RWPE2 (cell line): ENCODE measurements at regions not wholly inside any gene's neighbourhood (a gene's known extent, or its start where the extent isn't known, plus 50 kb on each side); places are given as distances from the start of the nearest gene placed in this dataset.

ENCODE experiments used
- ATAC-seq: fragments of 200-7000 bp; cut with Tn5 transposase; 3 replicates; pipeline ENCODE4 v1.9.1; 2021; ENCODE audit warnings: low read depth
- DNase-seq: peaks from one replicate; pipeline ENCODE4 v3.0.0-alpha.2; 2020; ENCODE audit warnings: low spot score
- H3K27ac ChIP-seq: fragments of 450-650 bp; 2 replicates; pipeline ENCODE4 v1.5.1; 2017; ENCODE audit warnings: mild to moderate bottlenecking; ENCODE audit not compliant: poor library complexity, severe bottlenecking
- H3K27me3 ChIP-seq: fragments of 250-450 bp; sonication (Bioruptor Pico); 2 replicates; pipeline ENCODE4 v1.5.1; 2021; ENCODE audit warnings: mild to moderate bottlenecking, moderate library complexity; ENCODE audit not compliant: insufficient read depth, poor library complexity, severe bottlenecking
- H3K36me3 ChIP-seq: fragments of 250-450 bp; sonication (Bioruptor Pico); 2 replicates; pipeline ENCODE4 v1.5.1; 2020; ENCODE audit warnings: low read depth, mild to moderate bottlenecking, moderate library complexity
- H3K4me1 ChIP-seq: fragments of 250-450 bp; sonication (Bioruptor Pico); 2 replicates; pipeline ENCODE4 v1.5.1; 2021; ENCODE audit warnings: mild to moderate bottlenecking, moderate library complexity; ENCODE audit not compliant: insufficient read depth, poor library complexity, severe bottlenecking
- H3K4me3 ChIP-seq: fragments of 250-450 bp; sonication (Bioruptor Pico); 2 replicates; pipeline ENCODE4 v1.5.1; 2021; ENCODE audit warnings: mild to moderate bottlenecking, moderate library complexity; ENCODE audit not compliant: severe bottlenecking
- H3K9me3 ChIP-seq: fragments of 250-450 bp; sonication (Bioruptor Pico); 2 replicates; pipeline ENCODE4 v1.5.1; 2021; ENCODE audit warnings: mild to moderate bottlenecking, moderate library complexity; ENCODE audit not compliant: severe bottlenecking
- TF ChIP-seq, protein P1 (sequence below): fragments of 450-650 bp; IDR thresholded peaks from one replicate; pipeline ENCODE4 v1.5.1; 2017; ENCODE audit warnings: mild to moderate bottlenecking, moderate library complexity; ENCODE audit not compliant: poor library complexity, severe bottlenecking

DNA sequence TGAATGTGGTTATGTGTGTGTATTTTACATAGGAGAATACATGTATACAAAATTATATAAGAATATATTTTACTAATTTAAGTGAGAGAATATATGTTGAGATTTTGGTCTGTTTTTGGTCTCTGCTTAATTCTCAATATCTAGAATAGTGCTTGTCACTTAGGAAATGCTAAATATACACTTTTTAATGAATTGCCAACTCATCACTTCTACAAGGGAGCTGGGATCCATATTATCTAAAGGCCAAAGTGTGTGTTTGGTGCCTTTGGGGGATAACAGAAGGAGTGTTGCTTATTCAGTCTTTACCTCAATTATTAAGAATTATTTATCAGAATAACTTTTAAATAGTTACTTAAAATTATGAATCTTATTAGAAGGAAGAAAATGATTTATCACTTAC lies 1304.8 kb downstream of the HACE1 start:
- TF ChIP-seq, protein P1, sequence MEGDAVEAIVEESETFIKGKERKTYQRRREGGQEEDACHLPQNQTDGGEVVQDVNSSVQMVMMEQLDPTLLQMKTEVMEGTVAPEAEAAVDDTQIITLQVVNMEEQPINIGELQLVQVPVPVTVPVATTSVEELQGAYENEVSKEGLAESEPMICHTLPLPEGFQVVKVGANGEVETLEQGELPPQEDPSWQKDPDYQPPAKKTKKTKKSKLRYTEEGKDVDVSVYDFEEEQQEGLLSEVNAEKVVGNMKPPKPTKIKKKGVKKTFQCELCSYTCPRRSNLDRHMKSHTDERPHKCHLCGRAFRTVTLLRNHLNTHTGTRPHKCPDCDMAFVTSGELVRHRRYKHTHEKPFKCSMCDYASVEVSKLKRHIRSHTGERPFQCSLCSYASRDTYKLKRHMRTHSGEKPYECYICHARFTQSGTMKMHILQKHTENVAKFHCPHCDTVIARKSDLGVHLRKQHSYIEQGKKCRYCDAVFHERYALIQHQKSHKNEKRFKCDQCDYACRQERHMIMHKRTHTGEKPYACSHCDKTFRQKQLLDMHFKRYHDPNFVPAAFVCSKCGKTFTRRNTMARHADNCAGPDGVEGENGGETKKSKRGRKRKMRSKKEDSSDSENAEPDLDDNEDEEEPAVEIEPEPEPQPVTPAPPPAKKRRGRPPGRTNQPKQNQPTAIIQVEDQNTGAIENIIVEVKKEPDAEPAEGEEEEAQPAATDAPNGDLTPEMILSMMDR: no peak
- no peaks in the 10 kb centered on the region for H3K36me3 ChIP-seq
- DNase-seq (no peak), ATAC-seq (no peak)
- H3K27me3 ChIP-seq: no peaks in the 10 kb centered on the region
- H3K4me1 ChIP-seq: no peaks in the 10 kb centered on the region
- H3K9me3 ChIP-seq: no peaks in the 10 kb centered on the region
- no peak overlapping the region for H3K4me3 ChIP-seq
- H3K27ac ChIP-seq: no peak overlapping the region

- no peaks in the 10 kb centered on the region for H3K36me3 ChIP-seq
- TF ChIP-seq, protein P1: no peak
- H3K27me3 ChIP-seq: no peaks in the 10 kb centered on the region
- H3K27ac ChIP-seq: no peak overlapping the region
- ATAC-seq (no peak), DNase-seq (no peak)
- H3K4me1 ChIP-seq: no peaks in the 10 kb centered on the region
- no peak overlapping the region for H3K4me3 ChIP-seq
- H3K9me3 ChIP-seq: no peaks in the 10 kb centered on the region
These were observed 1321.3 kb downstream of the HACE1 start for GRCh38 chr6:103538381-103538780.

- Histone ChIP-seq H3K9me3 (no peaks in the 10 kb centered on the region), H3K27ac (no peak overlapping the region), H3K4me1 (no peaks in the 10 kb centered on the region), H3K36me3 (no peaks in the 10 kb centered on the region), H3K27me3 (no peaks in the 10 kb centered on the region), H3K4me3 (no peak overlapping the region)
- no peak for DNase-seq
- TF ChIP-seq, protein P1: no peak
- no peak for ATAC-seq
These were observed 1324.9 kb downstream of the HACE1 start for GRCh38 chr6:103534814-103535213.

DNA sequence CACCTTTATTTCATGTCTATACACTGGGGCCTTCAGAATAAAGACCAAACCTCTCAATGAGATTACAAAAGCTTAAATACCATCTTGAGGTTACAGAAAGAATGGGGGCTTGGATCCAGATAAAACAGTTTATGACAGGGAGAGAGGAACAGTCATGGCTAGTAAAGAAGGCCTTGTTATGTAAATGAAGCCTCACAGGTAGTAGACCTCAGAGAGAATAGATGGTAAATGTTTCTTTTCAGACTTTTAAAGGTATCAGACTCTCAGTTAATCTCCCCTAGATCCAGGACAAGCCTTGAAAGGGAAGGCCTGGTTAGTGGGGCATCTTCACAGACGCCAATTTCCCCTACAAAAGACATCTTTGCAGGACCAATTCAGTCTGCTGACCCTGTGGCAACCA lies 1325.6 kb downstream of the HACE1 start:
- ATAC-seq: no peak
- no peaks in the 10 kb centered on the region for H3K27me3 ChIP-seq
- no peaks in the 10 kb centered on the region for H3K36me3 ChIP-seq
- TF ChIP-seq, protein P1: no peak
- H3K4me3 ChIP-seq: no peak overlapping the region
- no peaks in the 10 kb centered on the region for H3K4me1 ChIP-seq
- H3K27ac ChIP-seq: no peak overlapping the region
- no peak for DNase-seq
- H3K9me3 ChIP-seq: no peaks in the 10 kb centered on the region

DNA sequence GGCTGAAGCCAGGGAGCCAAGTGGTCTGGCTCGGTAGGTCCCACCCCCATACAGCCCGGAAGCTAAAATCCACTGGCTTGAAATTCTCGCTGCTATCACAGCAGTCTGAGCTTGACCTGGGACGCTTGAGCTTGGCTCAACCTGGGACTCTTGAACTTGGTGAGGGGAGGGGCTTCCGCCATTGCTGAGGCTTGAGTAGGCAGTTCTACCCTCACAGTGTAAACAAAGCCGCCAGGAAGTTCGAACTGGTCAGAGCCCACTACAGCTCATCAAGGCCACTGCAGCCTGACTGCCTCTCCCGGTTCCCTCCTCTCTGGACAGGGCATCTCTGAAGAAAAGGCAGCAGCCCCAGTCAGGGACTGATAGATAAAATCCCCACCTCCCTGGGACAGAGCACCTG lies 1337.7 kb downstream of the HACE1 start:
- no peaks in the 10 kb centered on the region for H3K36me3 ChIP-seq
- H3K4me3 ChIP-seq: no peak overlapping the region
- DNase-seq (no peak), ATAC-seq (no peak)
- TF ChIP-seq, protein P1: no peak
- no peaks in the 10 kb centered on the region for H3K27me3 ChIP-seq
- H3K27ac ChIP-seq: no peak overlapping the region
- H3K9me3 ChIP-seq: no peaks in the 10 kb centered on the region
- no peaks in the 10 kb centered on the region for H3K4me1 ChIP-seq
